Body of pancreas (tissue), 4 donors: ENCODE measurements at regions not wholly inside any gene's neighbourhood (a gene's known extent, or its start where the extent isn't known, plus 50 kb on each side); places are given as distances from the start of the nearest gene placed in this dataset.

Experiments used
- ATAC-seq: fragments of 150-250 bp; one replicate; pipeline ENCODE4 v1.9.1; 2016
- DNase-seq, 4 donors: peaks; one replicate each; pipeline ENCODE4 v3.0.0-alpha.2; 2019
- H3K27ac ChIP-seq, 4 donors: fragments of 200-600 bp; sonication (generic); 1 replicate in 3 of 4; 2 replicates in 1 of 4; pipeline versions ENCODE4 v1.5.1 to v1.6.1; 2016 to 2019; ENCODE audit warnings: mild to moderate bottlenecking in 1 of 4, mixed read lengths in 1 of 4, moderate library complexity in 1 of 4
- H3K27me3 ChIP-seq, 2 donors: fragments of 200-600 bp; sonication (generic); one replicate each; pipeline ENCODE4 v1.6.0; 2016; ENCODE audit warnings: mild to moderate bottlenecking in 1 of 2
- H3K36me3 ChIP-seq, 2 donors: fragments of 200-600 bp; sonication (generic); replicated peaks in 1 of 2; 2 replicates each; pipeline ENCODE4 v1.5.1; 2016; ENCODE audit warnings: low read depth in 2 of 2; ENCODE audit not compliant: insufficient read depth in 1 of 2
- H3K4me1 ChIP-seq: fragments of 200-600 bp; sonication (generic); one replicate; pipeline ENCODE4 v1.6.0; 2016
- H3K4me3 ChIP-seq, 2 donors: fragments of 200-600 bp; sonication (generic); 1 replicate in 1 of 2; 2 replicates in 1 of 2; pipeline ENCODE4 v1.5.1; 2016 to 2019
- H3K9me3 ChIP-seq, 3 donors: fragments of 200-600 bp; sonication (generic); 1 replicate in 2 of 3; 2 replicates in 1 of 3; pipeline ENCODE4 v1.5.1; 2016
- POLR2A ChIP-seq, 3 donors: fragments of 450-650 bp; IDR thresholded peaks; one replicate each; pipeline ENCODE4 v1.6.1; 2016; ENCODE audit warnings: antibody characterized with exemption in 3 of 3, mild to moderate bottlenecking in 2 of 3
- WGBS, 2 donors: methylation state at CpG; one replicate each; pipeline ENCODE4 v1.1.5; 2017; 5-methylcytosine and 5-hydroxymethylcytosine counted together
- intact Hi-C: fragments of 100-400 bp; cut with DNase I; formaldehyde crosslinking; loops from one replicate; pipeline ENCODE4 v1.15.1; 2023
- TF ChIP-seq, protein P1 (sequence below), 7 experiments: fragments of 450-650 bp in 4 of 7; fragments of 200-600 bp in 3 of 7; sonication (generic) in 3 of 7; IDR thresholded peaks; one replicate each; pipeline ENCODE4 v1.5.1; 2016 to 2019; ENCODE audit warnings: antibody characterized with exemption in 7 of 7

DNA sequence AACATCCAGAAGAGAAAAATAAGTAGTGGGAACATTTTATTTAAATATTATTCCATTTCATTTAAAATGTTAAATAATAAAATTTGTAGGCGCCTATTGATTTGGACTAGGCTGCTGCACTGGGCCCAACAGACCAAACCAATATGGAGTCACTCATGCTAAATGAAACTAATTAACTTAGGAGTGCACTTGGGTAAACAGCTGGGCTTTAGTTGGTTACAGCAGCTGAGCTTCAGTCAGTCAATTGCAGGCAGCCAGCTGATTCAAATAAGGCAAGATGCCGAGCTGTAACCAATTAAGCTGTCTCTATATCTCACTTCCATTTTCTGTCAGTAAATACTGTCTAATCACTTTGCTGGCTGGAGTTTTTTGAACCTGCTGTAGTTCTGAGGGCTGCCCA, 102.1 kb upstream of the WDR11 start:
- no peak for DNase-seq
- no peaks in the 10 kb centered on the region for H3K36me3 ChIP-seq
- no peak overlapping the region for H3K27ac ChIP-seq
- TF ChIP-seq, protein P1, sequence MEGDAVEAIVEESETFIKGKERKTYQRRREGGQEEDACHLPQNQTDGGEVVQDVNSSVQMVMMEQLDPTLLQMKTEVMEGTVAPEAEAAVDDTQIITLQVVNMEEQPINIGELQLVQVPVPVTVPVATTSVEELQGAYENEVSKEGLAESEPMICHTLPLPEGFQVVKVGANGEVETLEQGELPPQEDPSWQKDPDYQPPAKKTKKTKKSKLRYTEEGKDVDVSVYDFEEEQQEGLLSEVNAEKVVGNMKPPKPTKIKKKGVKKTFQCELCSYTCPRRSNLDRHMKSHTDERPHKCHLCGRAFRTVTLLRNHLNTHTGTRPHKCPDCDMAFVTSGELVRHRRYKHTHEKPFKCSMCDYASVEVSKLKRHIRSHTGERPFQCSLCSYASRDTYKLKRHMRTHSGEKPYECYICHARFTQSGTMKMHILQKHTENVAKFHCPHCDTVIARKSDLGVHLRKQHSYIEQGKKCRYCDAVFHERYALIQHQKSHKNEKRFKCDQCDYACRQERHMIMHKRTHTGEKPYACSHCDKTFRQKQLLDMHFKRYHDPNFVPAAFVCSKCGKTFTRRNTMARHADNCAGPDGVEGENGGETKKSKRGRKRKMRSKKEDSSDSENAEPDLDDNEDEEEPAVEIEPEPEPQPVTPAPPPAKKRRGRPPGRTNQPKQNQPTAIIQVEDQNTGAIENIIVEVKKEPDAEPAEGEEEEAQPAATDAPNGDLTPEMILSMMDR (IDR thresholded peaks at IDR 0.05): no peak
- no peak overlapping the region for H3K4me3 ChIP-seq
- H3K4me1 ChIP-seq: no peaks in the 10 kb centered on the region
- intact Hi-C loops: no loop called here
- no peak for ATAC-seq
- H3K27me3 ChIP-seq: no peaks in the 10 kb centered on the region
- H3K9me3 ChIP-seq: no peaks in the 10 kb centered on the region
- WGBS, 2 donors: 60 to 70% methylated on average over 2 of the region's 2 CpGs

- Histone ChIP-seq H3K36me3 (no peaks in the 10 kb centered on the region), H3K4me1 (no peaks in the 10 kb centered on the region), H3K9me3 (no peaks in the 10 kb centered on the region), H3K27ac (peak overlapping the region in 1 of 4 donors; percentile 40), H3K27me3 (no peaks in the 10 kb centered on the region), H3K4me3 (no peak overlapping the region)
- intact Hi-C loops: no loop called here
- no peak for TF ChIP-seq POLR2A (IDR thresholded peaks at IDR 0.05)
- TF ChIP-seq, protein P1 (IDR thresholded peaks at IDR 0.05): no peak
- ATAC-seq: no peak
- peak in 1 of 4 donors; percentile 26 for DNase-seq
- WGBS, 2 donors: 50 to 67% methylated on average over 11 of the region's 11 CpGs
Measured at GRCh38 chr10:120749856-120750566, 101.2 kb upstream of the WDR11 start.

DNA sequence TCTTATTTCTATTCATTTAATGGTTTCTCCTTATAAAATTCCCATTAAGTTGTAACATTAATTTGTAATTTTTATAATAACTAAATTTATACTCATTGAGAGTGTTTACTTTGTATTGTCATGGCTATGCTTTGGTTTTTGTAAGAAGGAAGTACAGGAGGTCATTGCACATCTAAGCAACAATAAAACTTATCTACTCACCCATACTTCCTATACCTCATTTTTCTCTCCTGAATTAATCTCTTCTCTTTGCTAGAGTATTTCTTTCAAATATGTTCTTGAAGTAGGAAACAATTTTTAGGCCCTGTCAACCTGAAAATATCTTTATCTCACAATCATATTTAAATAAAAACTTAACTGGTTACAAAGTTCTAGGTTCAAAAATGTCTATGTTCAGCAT, 95.4 kb upstream of the WDR11 start:
- intact Hi-C loops: no loop called here
- TF ChIP-seq POLR2A (IDR thresholded peaks at IDR 0.05): no peak
- TF ChIP-seq, protein P1 (IDR thresholded peaks at IDR 0.05): no peak
- no peaks in the 10 kb centered on the region for H3K4me1 ChIP-seq
- H3K27me3 ChIP-seq: no peaks in the 10 kb centered on the region
- no peaks in the 10 kb centered on the region for H3K9me3 ChIP-seq
- ATAC-seq: no peak
- no peaks in the 10 kb centered on the region for H3K36me3 ChIP-seq
- no peak overlapping the region for H3K27ac ChIP-seq
- H3K4me3 ChIP-seq: no peak overlapping the region
- DNase-seq: no peak

DNA sequence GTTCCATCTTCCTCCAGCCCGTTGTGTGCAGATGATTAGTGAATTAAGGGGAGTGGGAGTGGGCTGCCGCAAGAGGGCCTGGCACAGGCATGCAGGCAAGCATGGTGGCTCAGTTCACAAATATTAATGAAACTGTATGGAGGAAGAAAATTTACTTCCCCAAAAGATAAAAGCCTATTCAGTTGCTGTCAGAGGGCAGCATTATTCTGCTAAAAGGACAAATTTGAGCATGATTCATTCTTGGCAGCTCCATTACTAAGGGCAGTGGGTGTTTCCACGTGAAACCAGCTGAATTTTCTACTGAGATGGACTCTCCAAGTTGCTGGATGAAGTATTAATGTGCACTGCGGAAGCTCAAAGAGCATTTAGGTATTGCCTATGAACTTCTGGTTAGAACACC, 90.9 kb upstream of the WDR11 start:
- DNase-seq (no peak), ATAC-seq (no peak)
- Histone ChIP-seq H3K27ac (no peak overlapping the region), H3K27me3 (no peaks in the 10 kb centered on the region), H3K4me3 (no peak overlapping the region), H3K9me3 (no peaks in the 10 kb centered on the region), H3K36me3 (no peaks in the 10 kb centered on the region), H3K4me1 (no peaks in the 10 kb centered on the region)
- 54 to 57% methylated on average over 4 of the region's 4 CpGs for WGBS, 2 donors
- intact Hi-C loops: no loop called here
- TF ChIP-seq, protein P1 (IDR thresholded peaks at IDR 0.05): no peak
- no peak for TF ChIP-seq POLR2A (IDR thresholded peaks at IDR 0.05)

DNA sequence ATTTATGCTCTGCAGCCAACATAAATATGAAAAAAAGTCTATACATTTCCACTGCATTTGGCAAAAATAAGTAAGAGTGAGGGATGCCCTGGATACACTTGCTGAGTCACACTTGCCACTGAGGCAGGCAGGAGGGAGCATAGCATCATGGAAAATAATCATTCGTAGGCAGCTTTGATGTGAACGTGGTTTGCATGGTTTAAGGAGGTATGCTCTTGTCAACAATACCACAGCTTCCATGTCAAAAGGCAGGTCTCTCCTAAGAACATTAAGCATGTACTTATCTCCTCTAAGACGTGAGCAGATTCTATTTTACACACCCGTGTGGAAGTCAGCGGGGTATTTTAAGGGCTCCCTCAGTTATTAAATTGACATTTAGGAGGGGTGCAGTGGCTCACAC, 89.2 kb upstream of the WDR11 start:
- H3K27ac ChIP-seq: no peak overlapping the region
- no peaks in the 10 kb centered on the region for H3K27me3 ChIP-seq
- no peak for ATAC-seq
- 52 to 66% methylated on average over 5 of the region's 5 CpGs for WGBS, 2 donors
- H3K36me3 ChIP-seq: no peaks in the 10 kb centered on the region
- intact Hi-C loops: no loop called here
- no peaks in the 10 kb centered on the region for H3K4me1 ChIP-seq
- TF ChIP-seq, protein P1 (IDR thresholded peaks at IDR 0.05): no peak
- TF ChIP-seq POLR2A (IDR thresholded peaks at IDR 0.05): no peak
- DNase-seq: no peak
- H3K9me3 ChIP-seq: no peaks in the 10 kb centered on the region
- H3K4me3 ChIP-seq: no peak overlapping the region
